Activated CD4-positive, alpha-beta T cell treated with anti-CD3 and anti-CD28 coated beads, Interleukin-2, amount 50 U/mL, for 24 hours (primary cell): ENCODE measurements at regions not wholly inside any gene's neighbourhood (a gene's known extent, or its start where the extent isn't known, plus 50 kb on each side); places are given as distances from the start of the nearest gene placed in this dataset.
"Not testable (repeated sequence)": the region's sequence is repeated elsewhere in the genome, so short reads cannot be mapped to it uniquely, and the experiment has no call there.

Source experiments
- DNase-seq, 2 donors: peaks; one replicate each; pipeline ENCODE4 v3.0.0-alpha.2; 2020; ENCODE audit warnings: low read depth in 1 of 2, low spot score in 1 of 2

DNA sequence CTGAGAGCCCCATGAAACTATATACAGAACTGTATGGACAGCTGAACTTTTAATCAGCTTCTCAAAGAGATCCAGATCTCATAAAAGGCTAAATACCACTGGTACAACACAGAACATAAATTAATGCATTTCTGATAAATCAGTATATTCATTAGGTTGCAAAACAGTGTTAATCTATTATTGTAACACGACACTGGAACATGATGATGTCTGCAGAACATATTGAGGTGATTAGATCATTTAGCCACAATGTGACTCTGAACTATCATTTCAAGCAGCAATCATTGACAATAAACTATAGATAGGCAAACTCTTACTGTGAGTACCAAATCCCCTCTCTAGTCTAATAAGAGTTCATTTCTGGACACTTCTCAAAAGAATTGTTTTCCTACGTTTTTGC is 50.3 kb downstream of the GASK1B start:
- no peak for DNase-seq

GRCh38 chr4:158121161-158121579 is 51.7 kb downstream of the GASK1B start:
- DNase-seq: no peak

DNA sequence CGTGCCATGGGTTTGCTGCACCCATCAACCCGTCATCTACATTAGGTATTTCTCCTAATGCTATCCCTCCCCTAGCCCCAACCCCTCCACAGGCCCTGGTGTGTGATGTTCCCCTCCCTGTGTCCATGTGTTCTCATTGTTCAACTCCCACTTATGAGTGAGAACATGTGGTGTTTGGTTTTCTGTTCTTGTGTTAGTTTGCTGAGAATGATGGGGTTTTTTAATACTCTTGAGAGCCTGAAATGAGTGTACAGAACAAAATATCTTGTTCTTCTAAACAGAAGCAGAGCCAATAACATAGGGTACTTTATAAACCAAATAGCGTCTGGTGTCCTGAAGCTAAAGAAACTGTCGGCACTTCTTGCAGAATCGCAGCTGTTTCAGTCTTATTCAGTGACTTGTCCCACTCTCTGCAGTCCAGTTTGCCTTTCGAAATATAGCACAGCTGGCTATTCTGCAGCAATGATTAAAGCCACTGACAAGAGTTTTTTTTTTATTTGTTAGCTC is 52.1 kb downstream of the GASK1B start:
- DNase-seq: not testable (repeated sequence)

DNA sequence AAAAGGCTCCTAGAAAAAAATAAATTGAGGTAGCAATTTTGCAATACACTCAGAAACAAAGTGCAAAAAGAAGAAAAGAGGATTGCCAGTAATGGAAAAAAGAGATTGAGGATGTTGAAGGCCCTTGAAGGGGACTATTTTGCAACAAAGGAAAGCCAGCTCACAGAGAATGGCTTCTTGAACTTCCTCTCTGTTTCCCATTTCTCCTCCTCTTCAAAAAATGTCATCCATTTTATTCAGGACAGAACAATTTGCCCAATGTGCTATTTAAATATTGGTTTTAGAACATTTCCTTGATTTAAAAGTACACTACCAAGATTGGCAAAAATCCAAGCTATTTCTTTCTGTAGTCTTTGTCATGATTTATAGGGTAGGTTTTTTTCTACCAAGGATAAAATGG is 60.2 kb downstream of the GASK1B start:
- no peak for DNase-seq

- DNase-seq: no peak
Measured at GRCh38 chr4:158111241-158111640, 61.6 kb downstream of the GASK1B start.

DNA sequence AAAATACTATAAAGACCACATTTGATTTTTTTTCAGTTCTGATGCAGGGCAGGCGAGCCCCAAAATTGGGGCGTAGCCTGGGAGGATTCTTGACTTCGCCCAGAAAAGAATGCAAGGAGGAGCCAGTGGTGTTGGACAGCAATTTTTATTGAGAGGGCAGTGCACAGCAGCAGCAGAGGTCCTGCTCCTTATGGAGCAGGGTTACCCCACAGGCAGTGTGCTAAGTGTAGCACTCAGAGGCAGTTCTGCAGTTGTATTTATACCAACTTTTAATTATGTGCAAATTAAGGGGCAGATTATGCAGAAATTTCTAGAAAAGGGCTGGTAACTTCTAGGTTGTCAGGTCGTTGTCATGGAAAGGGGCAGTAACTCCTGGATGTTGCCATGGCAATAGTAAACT is 69.9 kb downstream of the GASK1B start:
- DNase-seq: no peak

DNA sequence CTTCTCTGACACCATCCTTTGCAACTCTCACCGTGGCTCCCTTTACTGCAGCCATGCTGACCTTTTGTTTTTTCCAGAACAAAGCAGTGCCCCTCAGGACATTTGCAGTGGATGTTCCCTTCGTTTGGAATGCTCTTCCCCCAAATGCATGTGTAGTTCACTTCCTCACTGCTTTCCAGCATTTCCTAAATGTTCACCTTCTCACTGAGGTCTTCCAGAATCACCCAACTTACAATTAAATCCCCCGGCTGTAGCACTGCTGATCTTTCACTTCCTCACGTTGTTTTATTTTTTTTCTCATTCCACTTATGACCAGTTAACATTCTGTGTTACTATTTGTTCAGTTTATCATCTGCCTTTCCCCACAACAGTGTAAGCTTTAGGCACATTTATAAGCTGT is 73.1 kb downstream of the GASK1B start:
- no peak for DNase-seq

DNA sequence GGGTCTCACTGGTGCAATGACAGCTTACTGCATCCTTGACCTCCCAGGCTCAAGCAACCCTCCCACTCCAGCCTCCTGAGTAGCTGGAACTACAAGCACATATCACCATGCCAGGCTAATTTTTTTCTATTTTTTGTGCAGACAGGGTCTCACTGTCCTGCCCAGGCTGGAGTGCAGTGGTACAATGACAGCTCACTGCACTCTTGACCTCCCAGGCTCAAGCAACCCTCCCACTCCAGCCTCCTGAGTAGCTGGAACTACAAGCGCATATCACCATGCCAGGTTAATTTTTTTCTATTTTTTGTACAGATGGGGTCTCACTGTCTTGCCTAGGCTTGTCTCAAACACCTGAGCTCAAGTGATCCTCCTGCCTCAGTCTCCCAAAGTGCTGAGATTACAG is 74.0 kb downstream of the GASK1B start:
- DNase-seq: no peak

- DNase-seq: no peak
Measured at GRCh38 chr4:158094413-158095134, 78.3 kb downstream of the GASK1B start.

- DNase-seq: no peak
Measured at GRCh38 chr4:158090323-158090722, 82.5 kb downstream of the GASK1B start.

DNA sequence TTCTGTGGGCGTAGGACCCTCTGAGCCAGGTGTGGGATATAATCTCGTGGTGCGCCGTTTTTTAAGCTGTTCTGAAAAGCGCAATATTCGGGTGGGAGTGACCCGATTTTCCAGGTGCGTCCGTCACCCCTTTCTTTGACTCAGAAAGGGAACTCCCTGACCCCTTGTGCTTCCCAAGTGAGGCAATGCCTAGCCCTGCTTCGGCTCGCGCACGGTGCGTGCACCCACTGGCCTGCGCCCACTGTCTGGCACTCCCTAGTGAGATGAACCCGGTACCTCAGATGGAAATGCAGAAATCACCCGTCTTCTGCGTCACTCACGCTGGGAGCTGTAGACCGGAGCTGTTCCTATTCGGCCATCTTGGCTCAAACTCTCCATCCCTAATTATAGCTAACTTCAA is 82.9 kb downstream of the GASK1B start:
- not testable (repeated sequence) for DNase-seq

GRCh38 chr4:158080354-158080753 is 92.5 kb downstream of the GASK1B start:
- DNase-seq: no peak

DNA sequence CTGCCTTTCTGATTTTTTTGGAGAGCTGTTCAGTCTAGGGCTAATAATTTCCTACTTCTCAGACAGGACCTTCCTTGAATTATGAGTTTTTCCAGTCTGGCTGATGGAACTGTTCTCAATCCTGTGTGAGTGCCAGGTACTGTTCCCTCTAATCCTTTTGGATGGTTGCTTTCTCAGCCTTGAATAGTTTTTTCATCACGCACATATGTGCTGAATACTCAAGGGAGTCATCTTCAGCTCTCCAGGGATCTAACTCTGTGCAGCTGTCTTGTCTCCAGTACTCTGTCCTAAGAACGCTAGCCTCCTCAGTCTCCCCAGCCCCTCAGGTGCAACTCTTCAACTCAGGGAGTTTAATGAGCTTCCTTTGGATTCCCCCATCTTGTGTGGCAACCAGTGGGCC is 93.2 kb downstream of the GASK1B start:
- no peak for DNase-seq

- DNase-seq: no peak
Measured at GRCh38 chr4:158077835-158078234, 95.0 kb downstream of the GASK1B start.

GRCh38 chr4:158074851-158075250 is 98.0 kb downstream of the GASK1B start:
- no peak for DNase-seq

DNA sequence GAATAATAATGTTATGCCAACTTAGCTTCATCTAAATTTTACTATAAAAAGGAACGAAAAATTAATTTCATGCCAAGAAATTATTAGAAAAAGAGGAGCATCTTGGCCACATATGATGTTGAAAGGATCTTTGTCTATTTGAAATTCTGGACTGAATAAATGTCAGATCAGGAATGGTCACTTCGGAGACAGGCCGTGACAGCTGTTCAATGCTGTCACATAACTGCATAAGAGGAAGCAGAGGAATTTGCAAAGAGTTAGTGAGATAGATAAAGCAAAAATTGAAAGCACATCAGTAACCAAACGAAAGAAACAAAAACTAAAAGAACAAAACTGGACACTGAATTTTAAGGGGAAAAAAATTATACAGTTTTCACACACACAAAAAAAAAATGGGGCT is 100.9 kb downstream of the GASK1B start:
- no peak for DNase-seq

DNA sequence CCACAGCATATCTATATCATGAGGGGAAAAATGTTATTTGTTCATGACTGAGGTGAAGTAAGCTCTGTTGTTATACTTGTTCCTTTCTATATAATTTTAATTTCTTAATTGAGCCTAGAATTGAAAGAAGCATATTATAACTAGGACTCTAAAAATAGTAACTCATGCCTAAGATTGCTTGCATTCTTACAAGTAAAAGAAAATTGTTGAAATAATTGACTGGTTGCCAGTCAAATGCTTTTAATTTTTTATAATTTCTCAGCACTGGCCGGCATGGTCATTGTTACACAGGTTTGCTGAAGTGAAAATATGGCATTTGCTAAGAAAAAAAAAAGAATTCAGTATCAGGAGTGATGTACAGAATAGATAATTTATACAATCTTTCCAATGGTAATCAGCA is 104.8 kb downstream of the GASK1B start:
- DNase-seq: no peak

GRCh38 chr4:158067646-158068045 is 105.2 kb downstream of the GASK1B start:
- no peak for DNase-seq

DNA sequence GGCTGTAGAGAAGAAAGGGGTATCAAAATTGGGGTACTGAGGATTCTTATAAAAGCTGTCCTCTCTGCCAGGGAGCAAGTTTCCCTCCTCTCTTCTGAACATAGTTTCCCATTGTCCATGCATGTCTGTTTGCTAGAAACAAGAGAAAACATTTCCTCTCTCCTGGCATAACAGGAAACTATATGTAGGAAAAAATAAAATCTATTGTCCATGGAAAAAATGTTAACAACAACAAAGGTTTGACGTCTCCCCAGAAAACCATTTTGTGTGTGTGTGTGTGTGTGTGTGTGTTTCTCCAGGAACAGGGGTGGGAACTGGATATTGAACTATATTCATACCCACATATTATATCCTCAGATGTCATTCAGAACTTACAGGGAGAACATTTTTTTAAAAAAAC is 107.2 kb downstream of the GASK1B start:
- DNase-seq: no peak

DNA sequence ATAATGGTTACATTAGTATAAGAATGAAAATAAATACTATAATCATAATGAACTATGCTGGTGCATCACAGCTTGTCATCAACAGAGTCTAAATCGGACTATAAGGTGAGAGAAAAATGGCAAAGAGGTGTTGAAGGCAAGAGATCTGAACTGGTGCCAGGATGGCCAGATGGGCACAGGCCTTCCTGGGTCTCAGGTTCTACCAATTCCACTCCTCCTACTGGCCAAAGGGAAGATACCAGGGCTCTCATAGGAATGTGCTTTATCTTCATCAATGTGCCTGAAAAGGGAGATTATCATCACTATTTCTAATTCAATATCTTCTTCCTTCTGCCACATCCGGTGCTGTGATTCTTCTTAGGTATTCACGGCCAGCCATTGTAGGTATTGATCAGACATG is 107.6 kb downstream of the GASK1B start:
- no peak for DNase-seq

- DNase-seq: no peak
Measured at GRCh38 chr4:158056689-158057245, 116.1 kb downstream of the GASK1B start.

GRCh38 chr4:158055668-158056067 is 117.2 kb downstream of the GASK1B start:
- no peak for DNase-seq

DNA sequence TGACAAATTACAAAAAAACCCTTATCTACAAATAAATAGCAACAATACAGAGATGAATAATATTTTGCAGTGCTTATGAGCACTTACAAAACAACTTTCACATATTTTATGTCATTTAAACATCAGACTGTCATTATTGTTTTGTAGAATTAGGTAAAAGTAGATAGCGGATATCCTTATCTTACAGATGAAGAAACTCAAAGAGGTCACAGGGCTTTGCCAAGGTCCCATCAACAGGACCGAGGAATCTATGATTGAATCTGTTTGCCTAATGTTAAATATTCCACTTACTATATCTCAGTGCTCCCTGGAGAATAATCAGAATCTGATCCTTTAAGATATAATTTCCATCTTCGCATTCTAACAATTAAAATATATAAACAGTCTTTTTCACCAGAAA is 119.0 kb downstream of the GASK1B start:
- no peak for DNase-seq
